H9 (cell line): ENCODE measurements at regions not wholly inside any gene's neighbourhood (a gene's known extent, or its start where the extent isn't known, plus 50 kb on each side); places are given as distances from the start of the nearest gene placed in this dataset.

Source experiments
- DNase-seq: peaks from one replicate; pipeline ENCODE4 v3.0.0-alpha.2; 2017
- H2AFZ ChIP-seq: one replicate; pipeline ENCODE4 v1.6.1; 2013; ENCODE audit warnings: mild to moderate bottlenecking, low read length, control low read depth, moderate library complexity
- H2AK5ac ChIP-seq: 2 replicates; pipeline ENCODE4 v1.6.1; 2013; ENCODE audit warnings: low read length, control low read depth, mixed read lengths; ENCODE audit not compliant: insufficient read length
- H2BK120ac ChIP-seq: one replicate; pipeline ENCODE4 v1.6.1; 2013; ENCODE audit warnings: low read depth, mild to moderate bottlenecking, low read length, control low read depth, inconsistent platforms; ENCODE audit not compliant: poor library complexity, severe bottlenecking
- H2BK12ac ChIP-seq: 2 replicates; pipeline ENCODE4 v1.6.1; 2013; ENCODE audit warnings: low read length, control low read depth, mixed read lengths, low read depth; ENCODE audit not compliant: insufficient read length
- H2BK15ac ChIP-seq: 2 replicates; pipeline ENCODE4 v1.6.1; 2013; ENCODE audit warnings: low read depth, low read length, control low read depth
- H2BK20ac ChIP-seq: one replicate; pipeline ENCODE4 v1.6.1; 2013; ENCODE audit warnings: low read depth, mild to moderate bottlenecking, low read length, control low read depth, inconsistent platforms; ENCODE audit not compliant: poor library complexity, severe bottlenecking
- H2BK5ac ChIP-seq: 2 replicates; pipeline ENCODE4 v1.6.1; 2013; ENCODE audit warnings: low read length, control low read depth, mixed read lengths; ENCODE audit not compliant: insufficient read length
- H3K14ac ChIP-seq: 2 replicates; pipeline ENCODE4 v1.6.1; 2013; ENCODE audit warnings: low read length, control low read depth; ENCODE audit not compliant: insufficient read depth
- H3K18ac ChIP-seq: 2 replicates; pipeline ENCODE4 v1.6.1; 2013; ENCODE audit warnings: low read depth, mild to moderate bottlenecking, mixed read lengths, low read length, control low read depth; ENCODE audit not compliant: insufficient read length
- H3K23ac ChIP-seq: 2 replicates; pipeline ENCODE4 v1.6.1; 2013; ENCODE audit warnings: low read length, control low read depth, mixed read lengths, low read depth; ENCODE audit not compliant: insufficient read length
- H3K23me2 ChIP-seq: 2 replicates; pipeline ENCODE4 v1.6.1; 2013; ENCODE audit warnings: low read depth, mild to moderate bottlenecking, mixed read lengths, low read length, control low read depth; ENCODE audit not compliant: insufficient read length, poor library complexity, severe bottlenecking
- H3K27ac ChIP-seq: 2 replicates; pipeline ENCODE4 v1.5.1; 2013; ENCODE audit warnings: low read length, control low read depth, mixed read lengths, low read depth; ENCODE audit not compliant: insufficient read length
- H3K27me3 ChIP-seq: 2 replicates; pipeline ENCODE4 v1.6.1; 2013; ENCODE audit warnings: low read length, control low read depth, inconsistent platforms; ENCODE audit not compliant: insufficient read depth
- H3K4ac ChIP-seq: 2 replicates; pipeline ENCODE4 v1.6.1; 2013; ENCODE audit warnings: low read depth, mild to moderate bottlenecking, control low read depth, inconsistent platforms, low read length, moderate library complexity
- H3K4me1 ChIP-seq: 2 replicates; pipeline ENCODE4 v1.6.1; 2013; ENCODE audit warnings: low read length, control low read depth, inconsistent platforms; ENCODE audit not compliant: insufficient read depth
- H3K4me2 ChIP-seq: 2 replicates; pipeline ENCODE4 v1.6.1; 2013; ENCODE audit warnings: low read length, control low read depth, mixed read lengths; ENCODE audit not compliant: insufficient read length, insufficient read depth
- H3K56ac ChIP-seq: 2 replicates; pipeline ENCODE4 v1.6.1; 2013; ENCODE audit warnings: low read depth, mild to moderate bottlenecking, mixed read lengths, low read length, control low read depth; ENCODE audit not compliant: insufficient read length
- H3K79me1 ChIP-seq: 2 replicates; pipeline ENCODE4 v1.6.1; 2013; ENCODE audit warnings: low read depth, mild to moderate bottlenecking, moderate library complexity, low read length, control low read depth, inconsistent platforms; ENCODE audit not compliant: insufficient read depth, poor library complexity, severe bottlenecking
- H3K79me2 ChIP-seq: 2 replicates; pipeline ENCODE4 v1.6.1; 2013; ENCODE audit warnings: low read length, control low read depth, inconsistent platforms; ENCODE audit not compliant: insufficient read depth
- H3K9ac ChIP-seq: 2 replicates; pipeline ENCODE4 v1.6.1; 2013; ENCODE audit warnings: low read length, control low read depth, mixed read lengths; ENCODE audit not compliant: insufficient read length; ENCODE audit errors: extremely low read depth
- H3K9me3 ChIP-seq: one replicate; pipeline ENCODE4 v1.6.1; 2013; ENCODE audit warnings: low read depth, low read length, inconsistent platforms; ENCODE audit not compliant: control insufficient read depth
- H3T11ph ChIP-seq: one replicate; pipeline ENCODE4 v1.6.1; 2013; ENCODE audit warnings: mild to moderate bottlenecking, low read length, control low read depth, inconsistent platforms
- H4K20me1 ChIP-seq: one replicate; pipeline ENCODE4 v1.6.1; 2013; ENCODE audit not compliant: control insufficient read depth, insufficient read length, insufficient read depth
- H4K5ac ChIP-seq: 2 replicates; pipeline ENCODE4 v1.6.1; 2013; ENCODE audit warnings: low read depth, mild to moderate bottlenecking, mixed read lengths, low read length, control low read depth; ENCODE audit not compliant: insufficient read length
- H4K8ac ChIP-seq: replicated peaks from 2 replicates; pipeline ENCODE4 v1.6.1; 2013; ENCODE audit warnings: low read length, control low read depth, mixed read lengths, low read depth; ENCODE audit not compliant: insufficient read length
- H4K91ac ChIP-seq: 2 replicates; pipeline ENCODE4 v1.6.1; 2013; ENCODE audit warnings: low read depth, mild to moderate bottlenecking, moderate library complexity, mixed read lengths, low read length, control low read depth; ENCODE audit not compliant: insufficient read length
- H3K27ac Mint-ChIP-seq, 3 experiments: 2 replicates in 2 of 3; 3 replicates in 1 of 3; pipeline ENCODE4 v1.8.0; 2020 to 2021; ENCODE audit warnings: mixed read lengths in 3 of 3, mild to moderate bottlenecking in 1 of 3, moderate library complexity in 1 of 3
- H3K27me3 Mint-ChIP-seq: 2 replicates; pipeline ENCODE4 v1.8.0; 2021; ENCODE audit warnings: low read depth, mild to moderate bottlenecking, moderate library complexity, mixed read lengths
- H3K36me3 Mint-ChIP-seq, 3 experiments: 2 replicates in 2 of 3; 3 replicates in 1 of 3; pipeline ENCODE4 v1.8.0; 2020 to 2021; ENCODE audit warnings: low read depth in 3 of 3, mixed read lengths in 3 of 3; ENCODE audit not compliant: insufficient read depth in 1 of 3
- H3K4me1 Mint-ChIP-seq, 2 experiments: 2 replicates each; pipeline ENCODE4 v1.8.0; 2020; ENCODE audit warnings: mixed read lengths in 2 of 2
- H3K4me3 Mint-ChIP-seq, 2 experiments: 2 replicates in 1 of 2; 3 replicates in 1 of 2; pipeline ENCODE4 v1.8.0; 2020 to 2021; ENCODE audit warnings: mild to moderate bottlenecking in 2 of 2, mixed read lengths in 2 of 2, moderate library complexity in 1 of 2
- H3K9me3 Mint-ChIP-seq, 2 experiments: 2 replicates in 1 of 2; 3 replicates in 1 of 2; pipeline ENCODE4 v1.8.0; 2020; ENCODE audit warnings: mild to moderate bottlenecking in 2 of 2, mixed read lengths in 2 of 2, moderate library complexity in 1 of 2
- CTCF ChIP-seq: fragments of 200-600 bp; sonication (generic); conservative IDR thresholded peaks from 3 replicates; pipeline ENCODE4 v1.8.0; 2021; ENCODE audit warnings: antibody characterized with exemption, mild to moderate bottlenecking
- WGBS: extraction: QIAGEN DNeasy Blood & Tissue Kit; methylation state at CpG from one replicate; pipeline ENCODE4 v1.1.7; 2013; ENCODE audit warnings: missing lambda C conversion rate, low lambda C conversion rate, mixed read lengths; ENCODE audit not compliant: insufficient read length; ENCODE audit errors: extremely low coverage; 5-methylcytosine and 5-hydroxymethylcytosine counted together

GRCh38 chr4:38189445-38189844 lies 229.2 kb downstream of the PTTG2 start:
- H3K14ac ChIP-seq: no peak overlapping the region
- Mint-ChIP-seq H3K36me3 (peaks cover 0 to 1% (median 0%) of the 10 kb centered on the region in 3 experiments; a peak in 1 of 7 replicates), H3K9me3 (no peaks in the 10 kb centered on the region; a peak in 1 of 5 replicates), H3K4me1 (0 out of 4 replicates have a peak, but pooled peaks cover 2% of the 10 kb centered on the region in 2 experiments), H3K4me3 (no peak overlapping the region), H3K27me3 (peaks cover 2% of the 10 kb centered on the region), H3K27ac (no peak overlapping the region)
- H4K20me1 ChIP-seq: no peaks in the 10 kb centered on the region
- H4K8ac ChIP-seq: no peak overlapping the region
- H2BK20ac ChIP-seq: no peak overlapping the region
- no peak for TF ChIP-seq CTCF
- no peak overlapping the region for H2AK5ac ChIP-seq
- no peak overlapping the region for H3K27ac ChIP-seq
- no peaks in the 10 kb centered on the region for H3K27me3 ChIP-seq
- H3K79me2 ChIP-seq: no peaks in the 10 kb centered on the region
- H3K4me2 ChIP-seq: no peak overlapping the region
- no peak overlapping the region for H3T11ph ChIP-seq
- no peak for DNase-seq
- no peaks in the 10 kb centered on the region for H3K9me3 ChIP-seq
- no peaks in the 10 kb centered on the region for H3K4me1 ChIP-seq
- no peak overlapping the region for H3K9ac ChIP-seq
- no peaks in the 10 kb centered on the region for H3K79me1 ChIP-seq
- H2BK15ac ChIP-seq: no peak overlapping the region
- H2BK12ac ChIP-seq: no peak overlapping the region
- H2BK5ac ChIP-seq: no peak overlapping the region
- no peak overlapping the region for H3K18ac ChIP-seq
- H3K56ac ChIP-seq: no peak overlapping the region
- H4K91ac ChIP-seq: no peak overlapping the region
- no peak overlapping the region for H4K5ac ChIP-seq
- H2AFZ ChIP-seq: no peak overlapping the region
- H3K23me2 ChIP-seq: no peaks in the 10 kb centered on the region
- no CpG with 5 or more reads among the region's 3 CpGs for WGBS
- no peak overlapping the region for H3K4ac ChIP-seq
- H3K23ac ChIP-seq: no peak overlapping the region
- H2BK120ac ChIP-seq: no peak overlapping the region
